NCI-H2107 (cell line): ENCODE measurements at regions not wholly inside any gene's neighbourhood (a gene's known extent, or its start where the extent isn't known, plus 50 kb on each side); places are given as distances from the start of the nearest gene placed in this dataset.

Source experiments
- DNase-seq: peaks from one replicate; lab custom pipeline; 2025; lab: John Stamatoyannopoulos, UW

- DNase-seq: no peak
Measured at GRCh38 chr4:184575306-184575705, 73.9 kb downstream of the CASP3 start.

DNA sequence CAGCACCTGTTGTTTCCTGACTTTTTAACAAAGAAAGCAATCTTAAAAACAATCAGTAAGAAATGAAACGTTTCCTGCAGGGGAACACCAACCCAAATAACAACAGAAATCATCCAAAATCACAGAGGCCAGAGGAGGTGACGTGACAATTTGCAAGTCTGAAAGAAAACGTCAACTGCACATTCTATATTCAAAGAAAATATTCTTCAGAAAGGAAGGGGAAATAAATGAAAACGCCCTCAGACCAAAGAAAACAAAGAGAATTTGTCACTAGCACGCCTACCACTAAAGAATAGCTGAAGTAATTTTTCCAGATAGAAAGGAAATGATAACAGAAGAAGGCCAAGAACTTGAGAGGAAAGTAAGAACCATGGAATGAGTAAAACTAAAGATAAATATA is 74.4 kb downstream of the CASP3 start:
- no peak for DNase-seq

DNA sequence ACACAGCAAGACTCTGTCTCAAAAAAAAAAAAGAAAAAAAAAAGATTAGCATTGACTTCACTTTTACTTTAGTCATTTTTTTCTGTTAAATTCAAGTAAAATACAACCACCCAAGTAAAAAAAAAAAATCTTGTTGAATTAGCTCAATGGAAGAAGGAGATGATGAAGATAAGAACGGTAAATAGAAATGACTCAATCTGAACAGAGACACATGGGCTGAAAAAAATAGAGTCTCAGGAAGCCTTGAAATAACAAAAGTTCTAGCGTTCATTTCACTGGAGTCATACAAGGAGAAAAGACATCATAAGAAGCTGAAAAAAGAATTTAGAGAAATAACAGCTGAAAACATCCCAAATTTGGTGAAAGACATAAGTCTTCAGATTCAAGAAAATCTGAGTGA is 75.5 kb downstream of the CASP3 start:
- no peak for DNase-seq

DNA sequence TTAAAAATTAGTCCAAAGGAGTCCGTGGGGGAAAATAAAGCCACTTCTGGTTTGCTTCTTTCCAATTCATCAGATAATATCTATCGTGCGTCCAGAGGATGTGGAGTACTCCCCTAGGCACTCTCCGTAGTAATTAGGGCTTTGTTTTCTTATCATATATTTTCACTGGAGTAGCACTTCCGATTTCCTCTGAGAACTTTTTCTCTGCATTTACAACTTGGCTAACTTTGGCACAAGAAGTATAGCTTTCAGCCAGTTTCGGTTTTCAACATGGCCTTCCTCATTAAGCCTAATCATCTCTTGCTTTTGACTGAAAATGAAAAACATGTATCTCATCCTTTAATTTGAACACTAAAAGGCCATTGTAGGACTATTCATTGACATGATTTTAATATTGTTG is 80.5 kb downstream of the CASP3 start:
- DNase-seq: no peak

GRCh38 chr4:184563621-184564020 is 85.6 kb downstream of the CASP3 start:
- DNase-seq: no peak

DNA sequence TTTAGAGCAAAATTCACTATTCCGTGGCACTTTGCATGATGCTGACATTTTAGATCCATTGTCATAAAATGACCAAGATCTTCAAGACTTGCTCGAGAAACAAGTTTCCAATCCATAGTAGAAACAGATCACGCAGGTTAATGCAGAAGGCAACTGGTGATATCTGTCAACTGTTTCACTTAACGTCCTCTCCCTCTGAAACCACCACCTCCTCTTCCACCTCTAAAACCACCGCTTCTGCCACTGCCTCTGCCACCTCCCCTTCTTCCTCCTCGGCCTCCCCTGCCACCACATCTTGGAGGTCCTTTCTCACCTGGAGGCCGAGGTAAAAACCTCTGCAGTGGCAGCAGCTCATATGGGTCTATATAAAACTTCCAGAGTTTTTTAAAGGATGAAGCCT is 84.6 kb upstream of the IRF2 start:
- no peak for DNase-seq

DNA sequence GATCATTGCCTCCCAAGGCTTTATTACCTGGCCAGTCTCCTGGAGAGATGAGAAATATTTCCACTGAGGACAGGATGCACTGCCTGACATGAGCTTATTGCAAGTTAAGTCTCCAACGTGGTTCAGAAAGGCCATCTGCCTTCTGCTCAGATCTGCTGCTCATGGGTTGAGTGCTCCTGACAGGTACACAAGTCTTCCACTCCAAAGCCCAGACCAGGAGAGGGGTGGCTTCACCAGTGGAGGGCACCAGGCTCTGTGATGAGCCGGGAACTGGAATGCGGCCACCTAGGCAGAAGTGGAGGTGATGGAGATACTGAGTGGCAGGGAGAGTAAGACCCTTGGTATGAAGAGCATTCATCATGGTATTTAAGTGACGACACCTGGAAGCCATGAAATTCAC is 79.5 kb upstream of the IRF2 start:
- no peak for DNase-seq

- no peak for DNase-seq
Measured at GRCh38 chr4:184550476-184550875, 76.1 kb upstream of the IRF2 start.

DNA sequence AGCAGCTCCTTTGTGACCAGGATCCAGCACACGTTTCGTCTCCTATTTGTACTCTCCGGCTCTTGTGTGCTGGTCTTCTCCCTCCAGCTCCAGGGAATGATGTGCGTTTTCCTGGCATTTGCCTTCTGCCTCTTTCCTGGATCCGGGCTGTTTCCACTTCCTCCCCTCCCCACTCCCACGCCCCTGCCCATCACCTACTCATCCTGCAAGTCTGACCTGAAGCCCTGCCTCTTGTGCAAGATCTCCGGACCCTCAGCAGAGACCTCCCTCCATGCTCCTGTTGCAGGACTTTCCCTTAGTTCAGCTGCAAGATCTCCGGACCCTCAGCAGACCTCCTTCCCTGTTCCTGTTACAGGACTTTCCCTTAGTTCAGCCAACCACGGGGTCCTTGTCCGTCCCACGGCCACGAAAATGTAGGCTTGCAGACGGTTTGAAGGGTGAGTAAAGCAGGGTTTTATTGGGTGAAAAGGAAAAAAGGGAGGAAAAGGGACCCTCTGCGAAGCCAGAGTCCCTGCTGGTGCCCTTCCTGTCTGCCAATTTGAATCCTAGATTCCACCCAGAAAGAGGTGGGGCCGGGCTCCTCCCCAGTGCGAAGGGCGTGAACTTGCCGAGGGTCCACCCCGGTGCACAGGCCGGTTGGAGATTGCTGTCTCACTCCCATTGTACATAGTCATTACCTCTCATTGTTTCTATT is 74.4 kb upstream of the IRF2 start:
- DNase-seq: no peak

DNA sequence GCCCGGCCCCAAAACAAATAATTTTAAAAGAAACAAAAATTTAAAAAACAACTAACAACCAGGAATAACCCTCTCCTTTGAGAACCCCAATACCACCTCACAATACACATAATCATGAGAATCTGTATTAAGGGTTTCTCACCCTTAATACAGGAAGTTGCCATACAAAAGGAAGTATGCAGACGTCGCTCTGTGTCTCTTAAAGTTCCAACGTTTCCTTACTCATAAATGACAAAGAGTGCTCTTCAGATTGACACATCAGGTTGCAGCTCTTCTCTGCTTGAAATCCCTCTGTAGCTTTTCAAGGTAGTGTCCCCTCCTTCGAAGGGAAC is 73.9 kb upstream of the IRF2 start:
- DNase-seq: no peak

GRCh38 chr4:184544788-184545409 is 70.5 kb upstream of the IRF2 start:
- DNase-seq: no peak

DNA sequence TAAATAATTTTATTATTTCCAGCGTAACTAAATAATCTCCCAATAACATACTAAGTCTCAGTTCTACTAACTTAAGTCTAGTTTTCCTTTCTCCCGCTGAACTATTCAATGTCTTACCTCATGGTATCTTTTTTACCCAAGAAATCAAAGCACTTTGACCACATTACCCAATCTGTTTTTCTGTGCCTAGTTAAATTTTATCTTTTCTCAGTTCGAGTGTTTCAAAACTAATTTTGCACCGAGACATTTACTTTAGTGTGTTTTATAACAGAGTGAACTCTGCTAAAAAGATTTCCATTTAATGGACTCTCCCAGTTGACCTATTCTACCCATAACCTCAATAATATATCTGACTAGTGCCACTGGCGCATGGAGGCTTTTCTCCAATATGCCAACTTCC is 67.6 kb upstream of the IRF2 start:
- no peak for DNase-seq

GRCh38 chr4:184540307-184540706 is 66.0 kb upstream of the IRF2 start:
- no peak for DNase-seq

- peak; percentile 51 for DNase-seq
Measured at GRCh38 chr4:184538023-184538599, 63.8 kb upstream of the IRF2 start.

DNA sequence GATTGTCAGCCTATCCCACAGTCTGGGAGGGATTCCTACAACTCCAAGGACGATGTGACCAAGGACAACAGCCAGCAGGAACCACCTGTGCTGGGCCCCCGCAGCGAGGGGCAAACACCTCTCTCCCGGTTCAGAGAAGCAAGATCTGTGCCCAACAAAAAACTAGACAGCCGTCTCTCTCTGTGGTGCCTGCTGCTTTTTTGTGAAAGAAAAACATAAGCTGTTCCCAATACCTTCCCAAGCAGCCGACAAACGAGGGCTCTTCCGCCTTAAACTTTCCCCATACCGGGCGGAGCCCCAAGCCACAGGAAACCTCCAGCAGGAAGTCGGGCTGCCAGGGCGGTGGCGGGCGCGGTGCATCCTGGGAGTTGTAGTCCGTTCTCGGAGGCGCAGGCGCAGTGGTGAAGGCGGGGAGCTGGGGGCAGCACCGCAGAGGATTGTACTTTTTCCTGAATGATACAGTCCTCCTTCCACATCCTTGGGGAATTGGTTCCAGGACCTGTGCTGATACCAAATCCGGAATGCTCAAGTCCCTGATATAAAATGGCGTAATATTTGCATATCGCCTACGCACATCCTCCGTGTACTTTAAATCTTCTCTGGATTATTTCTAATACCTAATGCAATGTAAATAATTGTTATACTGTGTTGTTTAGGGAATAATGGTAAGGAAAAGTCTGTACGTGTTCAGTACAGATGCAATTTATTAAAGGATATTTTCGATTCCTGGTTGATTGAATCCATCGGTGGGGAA is 63.1 kb upstream of the IRF2 start:
- DNase-seq: peak; percentile 80

GRCh38 chr4:184536881-184537248 is 62.5 kb upstream of the IRF2 start:
- no peak for DNase-seq

GRCh38 chr4:184536065-184536880 is 61.9 kb upstream of the IRF2 start:
- no peak for DNase-seq

- no peak for DNase-seq
Measured at GRCh38 chr4:184534511-184535391, 60.4 kb upstream of the IRF2 start.

- no peak for DNase-seq
Measured at GRCh38 chr4:184533908-184534307, 59.6 kb upstream of the IRF2 start.

DNA sequence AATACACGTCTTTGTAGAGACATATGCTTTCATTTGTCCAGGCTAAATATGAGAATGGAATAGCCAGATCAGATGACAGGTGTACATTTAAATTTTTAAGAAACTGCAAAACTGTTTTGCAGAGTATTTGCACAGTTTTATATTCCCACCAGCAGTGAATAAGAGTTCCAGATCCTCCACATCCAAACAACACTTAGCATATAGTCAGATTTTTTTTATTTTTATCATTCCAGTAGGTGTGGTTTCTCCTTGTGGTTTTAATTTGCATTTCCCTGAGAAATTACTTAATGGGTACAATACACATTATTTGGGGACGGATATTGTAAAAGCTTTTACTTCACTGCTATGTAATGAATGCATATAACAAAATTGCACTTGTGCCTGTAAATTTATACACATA is 56.7 kb upstream of the IRF2 start:
- no peak for DNase-seq

DNA sequence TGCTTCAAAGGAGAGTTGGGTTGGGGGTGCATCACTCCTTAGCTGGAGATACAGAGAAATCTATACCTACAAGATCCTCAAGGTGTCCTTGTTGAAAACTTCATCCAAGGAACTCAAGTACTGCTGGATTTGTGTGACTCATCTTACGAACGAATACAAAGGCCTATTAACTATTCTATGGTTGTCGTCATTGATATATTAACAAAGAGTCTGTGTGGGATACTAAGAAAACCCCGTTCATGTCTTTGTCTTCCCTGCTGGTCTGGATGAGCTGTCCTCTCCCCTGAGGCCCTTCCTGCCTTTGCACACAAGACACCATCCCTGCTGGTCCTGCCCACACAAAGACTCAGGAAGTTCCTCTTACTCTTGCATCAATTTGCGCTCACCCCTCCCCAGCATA is 54.9 kb upstream of the IRF2 start:
- DNase-seq: no peak
